SK-N-MC (cell line): ENCODE measurements at regions not wholly inside any gene's neighbourhood (a gene's known extent, or its start where the extent isn't known, plus 50 kb on each side); places are given as distances from the start of the nearest gene placed in this dataset.

Experiments
- EZH2 ChIP-seq: fragments of 200-600 bp; sonication (generic); IDR thresholded peaks from one replicate; pipeline ENCODE4 v1.6.1; 2017; ENCODE audit warnings: antibody characterized with exemption
- FOXP2 ChIP-seq: optimal IDR thresholded peaks from 2 replicates; pipeline ENCODE3; 2011; ENCODE audit warnings: mild to moderate bottlenecking, moderate library complexity; ENCODE audit not compliant: insufficient read depth; ENCODE audit errors: extremely low read length, control extremely low read depth
- POLR2AphosphoS5 ChIP-seq: IDR thresholded peaks from 2 replicates; pipeline ENCODE4 v1.6.1; 2012; ENCODE audit warnings: mild to moderate bottlenecking, low read depth, low read length, borderline replicate concordance

GRCh38 chr4:66794390-66795034, 750.8 kb downstream of the CENPC start:
- TF ChIP-seq POLR2AphosphoS5 (no peak), EZH2 (no peak), FOXP2 (no peak)
